ENCODE measurements at regions not wholly inside any gene's neighbourhood (a gene's known extent, or its start where the extent isn't known, plus 50 kb on each side); places are given as distances from the start of the nearest gene placed in this dataset.

GRCh38 chr1:106304106-106304505 lies 752.4 kb upstream of the PRMT6 start:
- no peak for TF ChIP-seq CTCF (conservative IDR thresholded peaks at IDR 0.05; ENCODE audit: low read length)
- no peak for DNase-seq (ENCODE audit: low read depth)
- no peak overlapping the region for H3K4me3 ChIP-seq (ENCODE audit: low read length)

- no peak overlapping the region for H3K4me3 ChIP-seq (ENCODE audit: low read length)
- DNase-seq (ENCODE audit: low read depth), result no peak
- no peak for TF ChIP-seq CTCF (conservative IDR thresholded peaks at IDR 0.05; ENCODE audit: low read length)
Measured at GRCh38 chr1:106319612-106320011, 736.9 kb upstream of the PRMT6 start.

GRCh38 chr1:106325600-106325999 lies 730.9 kb upstream of the PRMT6 start:
- TF ChIP-seq CTCF (conservative IDR thresholded peaks at IDR 0.05; ENCODE audit: low read length), result no peak
- DNase-seq (ENCODE audit: low read depth), result no peak
- no peak overlapping the region for H3K4me3 ChIP-seq (ENCODE audit: low read length)

- H3K4me3 ChIP-seq (ENCODE audit: low read length), result no peak overlapping the region
- DNase-seq (ENCODE audit: low read depth), result no peak
- TF ChIP-seq CTCF (conservative IDR thresholded peaks at IDR 0.05; ENCODE audit: low read length), result no peak
Measured at GRCh38 chr1:106344494-106344893, 712.0 kb upstream of the PRMT6 start.

- H3K4me3 ChIP-seq (ENCODE audit: low read length), result no peak overlapping the region
- 0 out of 2 replicates have a peak, but pooled peaks have one; percentile 5 for TF ChIP-seq CTCF (conservative IDR thresholded peaks at IDR 0.05; ENCODE audit: low read length)
- no peak for DNase-seq (ENCODE audit: low read depth)
Measured at GRCh38 chr1:106360252-106360651, 696.2 kb upstream of the PRMT6 start.

- H3K4me3 ChIP-seq (ENCODE audit: low read length), result no peak overlapping the region
- no peak for TF ChIP-seq CTCF (conservative IDR thresholded peaks at IDR 0.05; ENCODE audit: low read length)
- no peak for DNase-seq (ENCODE audit: low read depth)
Measured at GRCh38 chr1:106366627-106367319, 689.7 kb upstream of the PRMT6 start.

GRCh38 chr1:106378261-106378660 lies 678.2 kb upstream of the PRMT6 start:
- DNase-seq (ENCODE audit: low read depth), result no peak
- no peak for TF ChIP-seq CTCF (conservative IDR thresholded peaks at IDR 0.05; ENCODE audit: low read length)
- H3K4me3 ChIP-seq (ENCODE audit: low read length), result no peak overlapping the region
